Small intestine (tissue), 7 donors: ENCODE measurements at regions not wholly inside any gene's neighbourhood (a gene's known extent, or its start where the extent isn't known, plus 50 kb on each side); places are given as distances from the start of the nearest gene placed in this dataset.

Experiments used
- DNase-seq, 2 donors: peaks; one replicate each; pipeline versions ENCODE4 v3.0.0 to v3.0.0-alpha.2; 2013
- FAIRE-seq: peaks from 2 replicates; lab custom pipeline; 2012; peaks lifted over from hg19 to GRCh38; lab: Jason Lieb, UNC
- H3K27ac ChIP-seq, 3 donors: one replicate each; pipeline ENCODE4 v1.5.1; 2013; ENCODE audit warnings: low read length in 2 of 3, mild to moderate bottlenecking in 2 of 3, control low read depth in 1 of 3, inconsistent platforms in 1 of 3, low read depth in 1 of 3, moderate library complexity in 1 of 3
- H3K27me3 ChIP-seq, 3 donors: one replicate each; pipeline ENCODE4 v1.6.1; 2013; ENCODE audit warnings: low read length in 3 of 3, inconsistent platforms in 1 of 3; ENCODE audit not compliant: control insufficient read depth in 3 of 3, insufficient read depth in 3 of 3
- H3K36me3 ChIP-seq, 3 donors: one replicate each; pipeline ENCODE4 v1.6.1; 2013; ENCODE audit warnings: low read length in 3 of 3, inconsistent platforms in 1 of 3, low read depth in 1 of 3, mild to moderate bottlenecking in 1 of 3, moderate library complexity in 1 of 3; ENCODE audit not compliant: control insufficient read depth in 3 of 3, insufficient read depth in 2 of 3
- H3K4me1 ChIP-seq, 3 donors: one replicate each; pipeline ENCODE4 v1.6.1; 2013; ENCODE audit warnings: low read length in 2 of 3, inconsistent platforms in 1 of 3, low read depth in 1 of 3, mild to moderate bottlenecking in 1 of 3, moderate library complexity in 1 of 3; ENCODE audit not compliant: control insufficient read depth in 3 of 3, insufficient read depth in 2 of 3
- H3K4me3 ChIP-seq, 3 donors: one replicate each; pipeline ENCODE4 v1.5.1; 2013; ENCODE audit warnings: low read length in 3 of 3, control low read depth in 1 of 3, inconsistent platforms in 1 of 3, low read depth in 1 of 3, mild to moderate bottlenecking in 1 of 3, moderate library complexity in 1 of 3
- H3K9me3 ChIP-seq, 2 donors: one replicate each; pipeline ENCODE4 v1.6.1; 2013; ENCODE audit warnings: low read depth in 1 of 2, low read length in 1 of 2; ENCODE audit not compliant: control insufficient read depth in 2 of 2, insufficient read depth in 1 of 2
- WGBS, 3 donors: extraction: QIAGEN DNeasy Blood & Tissue Kit; methylation state at CpG; one replicate each; pipeline ENCODE4 v1.1.7; 2013; 5-methylcytosine and 5-hydroxymethylcytosine counted together
- donor health status: healthy with polysubstance abuse.
- donor health status: control.
- donor health status: control.
- donor health status: Bipolar disorder and iron deficiency.
- donor health status: healthy.

- no peak overlapping the region for H3K27ac ChIP-seq
Observed at GRCh38 chr17:14950216-14950615, 314.9 kb downstream of the PMP22 start.

GRCh38 chr17:14947671-14948070 lies 317.5 kb downstream of the PMP22 start:
- no peaks in the 10 kb centered on the region for H3K4me1 ChIP-seq
- no peaks in the 10 kb centered on the region for H3K9me3 ChIP-seq
- WGBS, 3 donors = 89 to 93% (median 92%) methylated on average over 2 of the region's 2 CpGs
- FAIRE-seq = no peak
- H3K27me3 ChIP-seq = no peaks in the 10 kb centered on the region
- no peak overlapping the region for H3K4me3 ChIP-seq
- no peak for DNase-seq
- no peaks in the 10 kb centered on the region for H3K36me3 ChIP-seq
- no peak overlapping the region for H3K27ac ChIP-seq

More at GRCh38 chr17:14950216-14950615, 314.9 kb downstream of the PMP22 start:
- Histone ChIP-seq H3K36me3 (no peaks in the 10 kb centered on the region), H3K9me3 (no peaks in the 10 kb centered on the region), H3K4me1 (no peaks in the 10 kb centered on the region), H3K4me3 (no peak overlapping the region), H3K27me3 (no peaks in the 10 kb centered on the region)
- FAIRE-seq = no peak
- WGBS, 3 donors = 49 to 62% (median 50%) methylated on average over 3 of the region's 3 CpGs
- no peak for DNase-seq

- DNase-seq = no peak
- Histone ChIP-seq H3K4me3 (no peak overlapping the region), H3K27me3 (no peaks in the 10 kb centered on the region), H3K27ac (no peak overlapping the region), H3K9me3 (no peaks in the 10 kb centered on the region), H3K36me3 (no peaks in the 10 kb centered on the region), H3K4me1 (no peaks in the 10 kb centered on the region)
- FAIRE-seq = no peak
- WGBS, 3 donors = 66 to 90% (median 75%) methylated on average over 7 of the region's 7 CpGs
Observed at GRCh38 chr17:14946481-14946880, 318.6 kb downstream of the PMP22 start.

GRCh38 chr17:14942526-14943190 lies 322.5 kb downstream of the PMP22 start:
- Histone ChIP-seq H3K27me3 (no peaks in the 10 kb centered on the region), H3K4me1 (no peaks in the 10 kb centered on the region), H3K27ac (no peak overlapping the region), H3K9me3 (no peaks in the 10 kb centered on the region), H3K4me3 (no peak overlapping the region), H3K36me3 (no peaks in the 10 kb centered on the region)
- no peak for DNase-seq
- WGBS, 3 donors = 74 to 79% (median 74%) methylated on average over 3 of the region's 3 CpGs
- FAIRE-seq = no peak

- no peaks in the 10 kb centered on the region for H3K4me1 ChIP-seq
- 81 to 87% (median 81%) methylated on average over 3 of the region's 3 CpGs for WGBS, 3 donors
- FAIRE-seq (no peak), DNase-seq (no peak)
- no peaks in the 10 kb centered on the region for H3K36me3 ChIP-seq
- H3K27ac ChIP-seq = no peak overlapping the region
- no peaks in the 10 kb centered on the region for H3K27me3 ChIP-seq
- H3K9me3 ChIP-seq = no peaks in the 10 kb centered on the region
- H3K4me3 ChIP-seq = no peak overlapping the region
Observed at GRCh38 chr17:14940938-14941265, 324.2 kb downstream of the PMP22 start.

GRCh38 chr17:14940108-14940937 lies 324.8 kb downstream of the PMP22 start:
- Histone ChIP-seq H3K4me3 (no peak overlapping the region), H3K27ac (no peak overlapping the region)
- 74 to 77% (median 75%) methylated on average over 4 of the region's 4 CpGs for WGBS, 3 donors

GRCh38 chr17:14935845-14936485 lies 329.2 kb downstream of the PMP22 start:
- Histone ChIP-seq H3K27ac (no peak overlapping the region), H3K4me3 (no peak overlapping the region), H3K9me3 (no peaks in the 10 kb centered on the region), H3K36me3 (no peaks in the 10 kb centered on the region), H3K4me1 (no peaks in the 10 kb centered on the region), H3K27me3 (no peaks in the 10 kb centered on the region)
- no peak for FAIRE-seq
- WGBS, 3 donors = 74 to 91% (median 84%) methylated on average over 2 of the region's 2 CpGs
- DNase-seq = no peak

More at GRCh38 chr17:14940108-14940937, 324.8 kb downstream of the PMP22 start:
- no peak for DNase-seq
- H3K9me3 ChIP-seq = no peaks in the 10 kb centered on the region
- no peaks in the 10 kb centered on the region for H3K36me3 ChIP-seq
- no peaks in the 10 kb centered on the region for H3K27me3 ChIP-seq
- no peak for FAIRE-seq
- no peaks in the 10 kb centered on the region for H3K4me1 ChIP-seq

- WGBS, 3 donors = 75 to 87% (median 77%) methylated on average over 7 of the region's 7 CpGs
- H3K27ac ChIP-seq = no peak overlapping the region
Observed at GRCh38 chr17:14935139-14935841, 329.8 kb downstream of the PMP22 start.

More at GRCh38 chr17:14935139-14935841, 329.8 kb downstream of the PMP22 start:
- Histone ChIP-seq H3K4me1 (no peaks in the 10 kb centered on the region), H3K36me3 (no peaks in the 10 kb centered on the region), H3K9me3 (no peaks in the 10 kb centered on the region), H3K27me3 (no peaks in the 10 kb centered on the region), H3K4me3 (no peak overlapping the region)
- FAIRE-seq (no peak), DNase-seq (no peak)
